ENCODE measurements at regions not wholly inside any gene's neighbourhood (a gene's known extent, or its start where the extent isn't known, plus 50 kb on each side); places are given as distances from the start of the nearest gene placed in this dataset.
"Not testable (repeated sequence)": the region's sequence is repeated elsewhere in the genome, so short reads cannot be mapped to it uniquely, and the experiment has no call there.

DNA sequence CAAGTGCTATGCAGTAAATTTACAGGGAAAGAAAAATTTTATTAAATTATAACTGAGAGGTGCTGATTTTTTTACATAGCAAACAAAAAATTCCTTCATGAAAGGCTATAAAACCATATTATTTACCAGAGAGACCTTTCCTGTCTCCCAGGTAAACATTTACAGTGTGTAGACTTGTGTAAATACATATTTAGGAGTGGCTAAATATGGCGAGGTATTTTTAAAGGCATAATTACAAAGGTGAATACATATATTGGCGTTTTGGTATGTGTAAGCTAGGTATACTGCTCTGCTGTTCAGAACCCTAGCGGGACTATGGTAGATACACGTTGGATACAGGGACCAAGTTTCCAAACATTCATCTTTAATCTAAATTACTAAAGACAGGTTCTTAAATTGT lies 170.6 kb upstream of the MEF2C start:
- DNase-seq: no peak
- Mint-ChIP-seq H3K27me3 (no peaks in the 10 kb centered on the region), H3K9me3 (peaks cover 4% of the 10 kb centered on the region), H3K4me1 (no peaks in the 10 kb centered on the region), H3K36me3 (ENCODE audit: low read depth) (no peaks in the 10 kb centered on the region), H3K4me3 (no peak overlapping the region), H3K27ac (no peak overlapping the region)
- intact Hi-C loops (cut with micrococcal nuclease): no loop called here

DNA sequence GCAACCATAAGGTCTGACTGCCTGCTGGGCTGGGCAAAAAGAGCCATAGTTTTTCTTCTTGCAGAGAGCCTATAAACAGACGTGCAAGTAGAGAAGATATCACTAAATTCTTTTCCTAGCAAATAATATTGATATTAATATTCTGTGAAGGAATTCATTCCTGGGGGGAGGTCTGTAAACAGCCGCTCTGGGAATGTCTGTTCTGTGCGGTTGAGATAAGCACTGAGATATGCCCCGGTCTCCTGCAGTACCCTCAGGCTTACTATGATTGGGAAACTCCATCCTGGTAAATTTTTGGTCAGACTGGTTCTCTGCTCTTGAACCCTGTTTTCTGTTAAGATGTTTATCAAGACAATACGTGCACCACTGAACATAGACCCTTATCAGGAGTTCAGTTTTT lies 167.1 kb upstream of the MEF2C start:
- H3K4me3 Mint-ChIP-seq; H3K27ac Mint-ChIP-seq; H3K9me3 Mint-ChIP-seq; H3K4me1 Mint-ChIP-seq; H3K27me3 Mint-ChIP-seq; H3K36me3 Mint-ChIP-seq (ENCODE audit: low read depth); DNase-seq; intact Hi-C loops (cut with micrococcal nuclease): not testable (repeated sequence)

GRCh38 chr5:89047571-89047970 lies 164.6 kb upstream of the MEF2C start:
- H3K27me3 Mint-ChIP-seq: no peaks in the 10 kb centered on the region
- intact Hi-C loops (cut with micrococcal nuclease): no loop called here
- no peak overlapping the region for H3K4me3 Mint-ChIP-seq
- H3K9me3 Mint-ChIP-seq: peaks cover 4% of the 10 kb centered on the region
- H3K4me1 Mint-ChIP-seq: peaks cover 4% of the 10 kb centered on the region
- no peak overlapping the region for H3K27ac Mint-ChIP-seq
- no peaks in the 10 kb centered on the region for H3K36me3 Mint-ChIP-seq (ENCODE audit: low read depth)
- DNase-seq: no peak

GRCh38 chr5:89045216-89045615 lies 162.2 kb upstream of the MEF2C start:
- Mint-ChIP-seq H3K27ac (no peak overlapping the region), H3K4me1 (peaks cover 4% of the 10 kb centered on the region), H3K4me3 (no peak overlapping the region), H3K27me3 (no peaks in the 10 kb centered on the region), H3K36me3 (ENCODE audit: low read depth) (no peaks in the 10 kb centered on the region), H3K9me3 (no peaks in the 10 kb centered on the region)
- intact Hi-C loops (cut with micrococcal nuclease): no loop called here
- DNase-seq: no peak

- H3K4me1 Mint-ChIP-seq: peaks cover 4% of the 10 kb centered on the region
- H3K9me3 Mint-ChIP-seq: no peaks in the 10 kb centered on the region
- no peaks in the 10 kb centered on the region for H3K27me3 Mint-ChIP-seq
- no peak overlapping the region for H3K4me3 Mint-ChIP-seq
- intact Hi-C loops (cut with micrococcal nuclease): no loop called here
- no peak overlapping the region for H3K27ac Mint-ChIP-seq
- H3K36me3 Mint-ChIP-seq (ENCODE audit: low read depth): no peaks in the 10 kb centered on the region
- no peak for DNase-seq
These were observed 161.8 kb upstream of the MEF2C start for GRCh38 chr5:89044674-89045200.

- DNase-seq: peak; percentile 65
- H3K4me3 Mint-ChIP-seq: no peak overlapping the region
- intact Hi-C loops (cut with micrococcal nuclease): no loop called here
- H3K4me1 Mint-ChIP-seq: peaks cover 4% of the 10 kb centered on the region
- H3K36me3 Mint-ChIP-seq (ENCODE audit: low read depth): no peaks in the 10 kb centered on the region
- peaks cover 5% of the 10 kb centered on the region for H3K9me3 Mint-ChIP-seq
- no peaks in the 10 kb centered on the region for H3K27me3 Mint-ChIP-seq
- H3K27ac Mint-ChIP-seq: no peak overlapping the region
These were observed 160.7 kb upstream of the MEF2C start for GRCh38 chr5:89043676-89044075.

GRCh38 chr5:89042746-89043145 lies 159.8 kb upstream of the MEF2C start:
- Mint-ChIP-seq H3K27me3 (no peaks in the 10 kb centered on the region), H3K27ac (no peak overlapping the region), H3K9me3 (peaks cover 8% of the 10 kb centered on the region), H3K4me1 (peaks cover 4% of the 10 kb centered on the region), H3K4me3 (no peak overlapping the region), H3K36me3 (ENCODE audit: low read depth) (no peaks in the 10 kb centered on the region)
- DNase-seq: no peak
- intact Hi-C loops (cut with micrococcal nuclease): no loop called here

DNA sequence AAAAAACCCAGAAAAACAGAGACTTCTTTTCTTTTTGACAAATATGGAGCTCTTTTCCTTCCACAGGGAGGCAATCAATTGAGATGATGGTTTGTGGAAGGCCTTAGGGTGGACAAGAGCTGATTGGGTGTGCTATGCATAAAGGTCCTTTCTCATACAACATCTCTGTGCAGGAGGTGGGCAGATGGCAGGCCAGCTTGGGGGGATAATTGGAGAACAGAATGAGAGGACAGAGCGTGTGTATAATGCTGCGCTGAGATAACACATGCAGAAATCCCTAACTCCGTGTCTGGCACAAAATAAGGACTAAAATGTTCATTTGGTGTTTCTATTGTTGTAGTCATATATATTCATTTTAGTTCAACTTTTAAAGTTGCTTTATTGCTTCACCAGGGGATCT lies 159.0 kb upstream of the MEF2C start:
- Mint-ChIP-seq H3K27me3 (no peaks in the 10 kb centered on the region), H3K9me3 (peaks cover 8% of the 10 kb centered on the region), H3K4me1 (peaks cover 4% of the 10 kb centered on the region), H3K4me3 (no peak overlapping the region), H3K27ac (no peak overlapping the region), H3K36me3 (ENCODE audit: low read depth) (no peaks in the 10 kb centered on the region)
- intact Hi-C loops (cut with micrococcal nuclease): no loop called here
- no peak for DNase-seq

DNA sequence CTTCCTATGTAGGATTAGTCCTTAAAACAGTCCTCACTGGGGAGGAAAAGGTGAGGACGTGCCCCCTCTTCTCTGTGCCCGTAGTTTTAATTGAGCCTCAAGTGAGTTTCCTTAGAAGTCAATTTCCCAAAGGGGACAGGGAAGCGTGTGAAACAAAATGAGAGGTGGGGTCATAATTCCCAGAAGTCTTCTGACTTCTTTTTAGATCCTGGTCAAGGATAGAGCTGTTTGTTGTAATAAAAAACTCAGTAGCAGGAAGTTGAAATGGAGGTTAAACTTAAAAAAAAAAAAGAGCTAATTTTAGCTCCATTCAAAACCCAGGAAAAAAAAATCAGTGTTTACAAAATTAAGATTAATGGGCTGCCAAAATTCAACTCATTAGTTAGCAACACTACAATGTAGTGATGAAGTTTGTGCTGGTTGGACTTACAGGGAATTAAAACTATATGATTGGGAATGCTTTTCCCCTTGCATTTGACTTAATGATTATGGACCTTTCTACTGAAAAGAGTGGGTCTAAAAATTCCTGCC lies 158.3 kb upstream of the MEF2C start:
- Mint-ChIP-seq H3K9me3 (peaks cover 8% of the 10 kb centered on the region), H3K27ac (no peak overlapping the region), H3K4me3 (no peak overlapping the region), H3K36me3 (ENCODE audit: low read depth) (no peaks in the 10 kb centered on the region), H3K4me1 (peaks cover 4% of the 10 kb centered on the region), H3K27me3 (no peaks in the 10 kb centered on the region)
- DNase-seq: no peak
- intact Hi-C loops (cut with micrococcal nuclease): no loop called here

- no peaks in the 10 kb centered on the region for H3K27me3 Mint-ChIP-seq
- no peaks in the 10 kb centered on the region for H3K36me3 Mint-ChIP-seq (ENCODE audit: low read depth)
- no peaks in the 10 kb centered on the region for H3K4me1 Mint-ChIP-seq
- H3K9me3 Mint-ChIP-seq: peaks cover 8% of the 10 kb centered on the region
- intact Hi-C loops (cut with micrococcal nuclease): no loop called here
- DNase-seq: no peak
- no peak overlapping the region for H3K27ac Mint-ChIP-seq
- H3K4me3 Mint-ChIP-seq: no peak overlapping the region
These were observed 153.9 kb upstream of the MEF2C start for GRCh38 chr5:89036704-89037489.

DNA sequence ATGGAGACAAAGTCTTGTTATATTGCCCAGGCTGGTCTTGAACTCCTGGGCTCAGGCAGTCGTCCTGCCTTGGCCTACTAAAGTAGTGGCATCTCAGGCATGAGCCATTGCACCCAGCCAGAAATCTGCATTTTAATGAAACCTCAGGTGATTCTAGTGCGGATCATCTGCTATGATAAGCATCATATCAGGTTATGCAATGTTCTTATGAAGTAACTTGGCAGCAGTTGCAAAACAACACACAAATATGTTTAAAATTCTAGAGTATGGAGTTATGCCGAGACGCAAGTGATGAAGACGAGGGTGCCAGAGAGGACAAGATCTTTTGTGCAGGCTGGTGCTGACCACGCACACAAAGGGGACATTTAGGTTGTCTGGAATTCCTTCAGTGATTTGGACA lies 153.2 kb upstream of the MEF2C start:
- H3K36me3 Mint-ChIP-seq (ENCODE audit: low read depth): no peaks in the 10 kb centered on the region
- intact Hi-C loops (cut with micrococcal nuclease): no loop called here
- no peak overlapping the region for H3K27ac Mint-ChIP-seq
- no peaks in the 10 kb centered on the region for H3K4me1 Mint-ChIP-seq
- H3K9me3 Mint-ChIP-seq: peaks cover 8% of the 10 kb centered on the region
- DNase-seq: no peak
- no peaks in the 10 kb centered on the region for H3K27me3 Mint-ChIP-seq
- no peak overlapping the region for H3K4me3 Mint-ChIP-seq

GRCh38 chr5:89034588-89034987 lies 151.6 kb upstream of the MEF2C start:
- Mint-ChIP-seq H3K27ac (no peak overlapping the region), H3K9me3 (peaks cover 8% of the 10 kb centered on the region), H3K27me3 (no peaks in the 10 kb centered on the region), H3K36me3 (ENCODE audit: low read depth) (no peaks in the 10 kb centered on the region), H3K4me1 (no peaks in the 10 kb centered on the region), H3K4me3 (no peak overlapping the region)
- DNase-seq: no peak
- intact Hi-C loops (cut with micrococcal nuclease): no loop called here

DNA sequence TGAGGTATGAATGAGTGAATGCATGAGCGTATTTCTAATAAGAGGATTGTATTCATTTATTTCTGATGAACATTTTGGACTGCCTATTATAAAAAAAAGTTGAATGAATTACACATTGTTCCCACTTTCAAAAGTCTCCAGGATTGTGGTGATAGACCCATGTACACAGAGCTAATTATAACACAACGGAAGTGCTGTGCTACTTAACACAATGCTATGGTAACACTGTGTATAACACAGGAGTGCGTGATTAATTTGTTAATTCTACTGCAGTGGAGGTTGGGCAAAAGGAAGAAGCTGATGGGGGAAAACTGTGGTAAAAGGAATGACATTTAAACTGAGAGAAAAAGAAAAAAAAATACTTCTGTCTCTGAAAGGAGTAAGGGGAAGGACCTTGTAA lies 147.8 kb upstream of the MEF2C start:
- Mint-ChIP-seq H3K4me1 (no peaks in the 10 kb centered on the region), H3K27ac (no peak overlapping the region), H3K27me3 (no peaks in the 10 kb centered on the region), H3K9me3 (no peaks in the 10 kb centered on the region), H3K4me3 (no peak overlapping the region), H3K36me3 (ENCODE audit: low read depth) (no peaks in the 10 kb centered on the region)
- DNase-seq: no peak
- intact Hi-C loops (cut with micrococcal nuclease): no loop called here

- Mint-ChIP-seq H3K4me1 (no peaks in the 10 kb centered on the region), H3K27ac (no peak overlapping the region), H3K36me3 (ENCODE audit: low read depth) (no peaks in the 10 kb centered on the region), H3K9me3 (no peaks in the 10 kb centered on the region), H3K27me3 (no peaks in the 10 kb centered on the region), H3K4me3 (no peak overlapping the region)
- DNase-seq: no peak
- intact Hi-C loops (cut with micrococcal nuclease): no loop called here
These were observed 145.8 kb upstream of the MEF2C start for GRCh38 chr5:89028595-89029285.
